HAP-1 (cell line): ENCODE measurements at regions not wholly inside any gene's neighbourhood (a gene's known extent, or its start where the extent isn't known, plus 50 kb on each side); places are given as distances from the start of the nearest gene placed in this dataset.

ENCODE experiments used
- DNase-seq, 2 experiments: peaks; one replicate each; pipeline ENCODE4 v3.0.0-alpha.2; 2016 to 2020; ENCODE audit warnings: low spot score in 2 of 2
- H3K27me3 ChIP-seq: fragments of 250-450 bp; sonication (Bioruptor Pico); 2 replicates; pipeline ENCODE4 v1.5.1; 2020; ENCODE audit warnings: low read depth, mild to moderate bottlenecking, moderate library complexity
- H3K36me3 ChIP-seq: fragments of 250-450 bp; sonication (Bioruptor Pico); replicated peaks from 2 replicates; pipeline ENCODE4 v1.5.1; 2020; ENCODE audit warnings: mild to moderate bottlenecking
- H3K4me1 ChIP-seq: fragments of 250-450 bp; sonication (Bioruptor Pico); 2 replicates; pipeline ENCODE4 v1.5.1; 2020; ENCODE audit warnings: mild to moderate bottlenecking
- H3K4me3 ChIP-seq: fragments of 250-450 bp; sonication (Bioruptor Pico); 2 replicates; pipeline ENCODE4 v1.5.1; 2020; ENCODE audit warnings: mild to moderate bottlenecking, moderate library complexity
- H3K9me3 ChIP-seq: fragments of 250-450 bp; sonication (Bioruptor Pico); 2 replicates; pipeline ENCODE4 v1.5.1; 2020; ENCODE audit warnings: mild to moderate bottlenecking, moderate library complexity
- in situ Hi-C: fragments of 300-500 bp; cut with MboI; formaldehyde crosslinking; loops from 3 replicates; pipeline ENCODE4 v1.14.3; 2020; ENCODE audit warnings: low sequenced_read_pairs, inconsistent platforms, mixed read lengths

DNA sequence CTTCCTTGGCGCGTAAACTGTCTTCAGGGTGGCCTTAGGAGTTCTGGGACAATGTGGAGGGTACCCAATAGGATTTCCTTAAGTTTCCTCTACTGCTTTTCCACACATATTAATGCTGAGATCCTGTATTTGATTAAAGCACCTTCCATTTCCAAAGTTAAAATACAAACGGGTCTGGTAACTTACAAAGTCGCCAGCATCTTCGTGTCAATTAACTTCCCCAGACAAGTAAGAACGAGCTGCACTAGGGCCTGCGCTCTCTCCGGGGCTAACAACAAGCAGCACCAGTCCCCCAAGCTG, 130.9 kb downstream of the NDUFA12 start:
- DNase-seq = peak in 1 of 2 experiments; percentile 48
- Histone ChIP-seq H3K27me3 (no peaks in the 10 kb centered on the region), H3K4me3 (peak overlapping the region; percentile 55), H3K36me3 (no peaks in the 10 kb centered on the region), H3K9me3 (no peaks in the 10 kb centered on the region), H3K4me1 (peaks cover 14% of the 10 kb centered on the region)
- in situ Hi-C loops = loop anchor here (10.0 kb wide), 2 partner anchors 98 to 328 kb away; no protein-coding TSS in a partner anchor

DNA sequence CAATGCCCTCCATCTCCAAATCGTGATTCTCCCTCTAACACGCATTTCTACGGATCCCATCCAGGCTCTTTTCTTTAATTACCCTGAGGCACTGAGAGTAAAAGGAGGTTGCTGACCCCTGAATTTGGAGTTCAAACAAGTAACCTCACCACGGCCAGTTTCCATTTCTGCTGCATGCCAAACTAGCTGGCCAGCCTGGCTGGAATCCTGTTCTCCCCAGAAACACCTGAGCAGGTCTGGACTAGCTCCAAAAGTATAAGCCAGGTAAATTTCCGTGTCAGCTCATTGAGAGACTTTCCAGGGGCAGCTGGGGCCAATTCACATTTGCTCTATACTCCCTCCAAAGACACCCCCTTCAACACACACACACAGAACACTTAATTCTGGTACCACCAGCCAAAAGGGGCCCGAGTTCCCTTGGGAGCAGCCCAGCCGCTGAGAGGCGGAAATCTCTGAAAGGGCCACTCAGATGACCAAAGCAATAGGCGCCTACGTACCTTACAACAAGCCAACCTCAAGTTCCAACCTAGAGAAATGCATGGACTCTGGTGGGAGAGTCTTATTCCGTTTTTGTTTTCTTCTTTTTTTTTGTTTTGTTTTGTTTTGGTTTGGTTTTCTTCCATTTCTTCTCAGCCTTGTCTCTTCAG, 131.4 kb downstream of the NDUFA12 start:
- DNase-seq = peak in 1 of 2 experiments; percentile 54
- Histone ChIP-seq H3K27me3 (no peaks in the 10 kb centered on the region), H3K4me1 (peaks cover 14% of the 10 kb centered on the region), H3K4me3 (peak overlapping the region; percentile 55), H3K9me3 (no peaks in the 10 kb centered on the region), H3K36me3 (no peaks in the 10 kb centered on the region)
- in situ Hi-C loops = loop anchor here (10.0 kb wide), 2 partner anchors 97 to 327 kb away; no protein-coding TSS in a partner anchor

DNA sequence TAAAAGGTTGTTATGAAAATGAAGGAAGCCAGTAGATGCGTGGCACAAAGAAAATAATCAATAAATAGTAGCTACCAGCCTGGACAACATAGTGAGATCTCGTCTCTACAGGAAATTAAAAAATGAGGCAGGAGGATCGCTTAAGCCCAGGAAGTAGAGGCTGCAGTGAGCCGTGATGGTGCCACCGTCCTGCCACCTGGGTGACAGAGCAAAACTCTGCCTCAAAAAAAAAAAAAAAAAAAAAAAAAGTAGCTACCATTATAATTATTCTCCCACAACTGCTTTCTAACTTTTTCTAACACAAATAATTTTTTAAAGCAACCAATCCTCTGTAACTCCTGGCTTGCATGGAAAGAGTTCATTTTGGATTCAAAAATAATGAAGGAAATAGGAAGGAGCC, 133.0 kb downstream of the NDUFA12 start:
- no peak for DNase-seq
- in situ Hi-C loops = loop anchor here (10.0 kb wide), 2 partner anchors 96 to 326 kb away; no protein-coding TSS in a partner anchor
- H3K4me3 ChIP-seq = no peak overlapping the region
- peaks cover 14% of the 10 kb centered on the region for H3K4me1 ChIP-seq
- H3K27me3 ChIP-seq = no peaks in the 10 kb centered on the region
- no peaks in the 10 kb centered on the region for H3K9me3 ChIP-seq
- H3K36me3 ChIP-seq = no peaks in the 10 kb centered on the region

DNA sequence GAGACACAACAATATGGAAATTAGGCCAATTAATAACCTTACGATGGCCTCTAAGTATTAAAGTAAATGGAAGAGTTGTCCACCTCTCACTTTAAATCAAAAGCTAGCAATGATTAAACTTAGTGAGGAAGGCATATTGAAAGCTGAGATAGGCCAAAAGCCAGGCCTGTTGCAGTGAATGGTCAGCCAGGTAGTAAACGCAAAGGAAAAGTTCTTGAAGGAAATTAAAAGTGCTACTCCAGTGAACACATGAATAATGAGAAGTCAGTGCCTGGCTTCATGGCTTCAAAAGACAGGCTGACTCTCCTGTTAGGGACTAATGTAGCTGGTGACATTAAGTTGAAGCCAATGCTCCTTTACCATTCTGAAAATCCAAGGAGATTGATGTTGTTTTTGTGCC, 135.3 kb downstream of the NDUFA12 start:
- Histone ChIP-seq H3K27me3 (no peaks in the 10 kb centered on the region), H3K9me3 (no peaks in the 10 kb centered on the region), H3K4me3 (no peak overlapping the region), H3K36me3 (no peaks in the 10 kb centered on the region), H3K4me1 (peaks cover 11% of the 10 kb centered on the region)
- no peak for DNase-seq
- in situ Hi-C loops = no loop called here

DNA sequence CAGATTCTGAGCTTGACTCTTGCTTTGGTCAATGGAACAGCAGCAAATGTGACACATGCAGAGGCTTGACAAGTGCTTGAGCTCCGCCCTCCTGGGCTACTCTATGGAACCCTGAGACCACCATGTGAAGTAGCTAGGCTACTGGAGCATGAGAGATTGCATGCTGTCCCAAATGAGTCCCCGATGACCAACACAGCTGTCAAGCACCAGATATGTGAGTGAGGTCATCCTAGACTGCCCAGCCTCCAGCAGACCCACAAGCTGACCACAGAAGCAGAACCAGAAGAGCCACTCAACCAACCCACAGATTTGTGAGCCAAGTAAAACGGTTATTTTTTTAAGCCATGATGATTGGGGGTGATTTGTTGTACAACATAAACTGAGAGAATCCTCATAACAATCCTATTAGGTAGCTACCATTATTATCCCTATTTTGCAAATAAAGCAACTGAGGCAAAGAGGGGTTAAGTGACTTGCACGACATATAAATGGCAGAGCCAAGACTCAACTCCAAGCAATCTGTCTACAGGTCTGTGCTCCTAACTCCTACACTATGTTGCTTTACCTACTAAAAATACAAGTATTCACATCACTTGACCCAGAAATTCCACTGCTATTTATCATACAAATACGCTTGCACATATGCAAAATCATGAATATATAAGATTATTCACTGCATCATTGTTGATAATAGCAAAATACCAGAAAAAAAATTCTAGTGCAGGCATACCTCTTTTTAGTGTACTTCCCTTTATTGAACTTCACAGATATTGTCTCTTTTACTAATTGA, 136.2 kb downstream of the NDUFA12 start:
- Histone ChIP-seq H3K36me3 (no peaks in the 10 kb centered on the region), H3K27me3 (no peaks in the 10 kb centered on the region), H3K4me3 (no peak overlapping the region), H3K9me3 (no peaks in the 10 kb centered on the region), H3K4me1 (peaks cover 12% of the 10 kb centered on the region)
- DNase-seq = no peak
- in situ Hi-C loops = no loop called here

DNA sequence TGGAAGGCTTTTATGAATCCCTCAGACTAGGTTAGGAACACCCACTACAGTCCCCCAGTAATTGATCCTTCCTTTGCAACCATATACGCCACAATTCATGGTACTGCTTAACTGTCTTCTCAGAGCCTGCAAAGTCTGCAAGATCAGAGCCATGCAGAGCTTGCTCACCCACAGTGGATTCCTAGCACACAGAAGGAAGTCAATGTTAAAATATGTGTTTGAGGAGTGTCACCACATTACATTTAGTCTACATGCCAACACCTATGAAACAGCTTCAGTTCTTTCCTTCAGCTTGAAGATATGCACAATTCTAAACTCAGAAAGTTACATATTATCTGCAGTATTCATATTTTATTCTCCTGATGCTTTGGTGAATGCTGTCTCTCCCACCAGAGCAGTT, 138.5 kb downstream of the NDUFA12 start:
- H3K4me3 ChIP-seq = no peak overlapping the region
- H3K27me3 ChIP-seq = no peaks in the 10 kb centered on the region
- H3K4me1 ChIP-seq = peaks cover 3% of the 10 kb centered on the region; the same call in 1 of the 2 replicates
- DNase-seq = no peak
- in situ Hi-C loops = no loop called here
- no peaks in the 10 kb centered on the region for H3K36me3 ChIP-seq
- H3K9me3 ChIP-seq = no peaks in the 10 kb centered on the region

DNA sequence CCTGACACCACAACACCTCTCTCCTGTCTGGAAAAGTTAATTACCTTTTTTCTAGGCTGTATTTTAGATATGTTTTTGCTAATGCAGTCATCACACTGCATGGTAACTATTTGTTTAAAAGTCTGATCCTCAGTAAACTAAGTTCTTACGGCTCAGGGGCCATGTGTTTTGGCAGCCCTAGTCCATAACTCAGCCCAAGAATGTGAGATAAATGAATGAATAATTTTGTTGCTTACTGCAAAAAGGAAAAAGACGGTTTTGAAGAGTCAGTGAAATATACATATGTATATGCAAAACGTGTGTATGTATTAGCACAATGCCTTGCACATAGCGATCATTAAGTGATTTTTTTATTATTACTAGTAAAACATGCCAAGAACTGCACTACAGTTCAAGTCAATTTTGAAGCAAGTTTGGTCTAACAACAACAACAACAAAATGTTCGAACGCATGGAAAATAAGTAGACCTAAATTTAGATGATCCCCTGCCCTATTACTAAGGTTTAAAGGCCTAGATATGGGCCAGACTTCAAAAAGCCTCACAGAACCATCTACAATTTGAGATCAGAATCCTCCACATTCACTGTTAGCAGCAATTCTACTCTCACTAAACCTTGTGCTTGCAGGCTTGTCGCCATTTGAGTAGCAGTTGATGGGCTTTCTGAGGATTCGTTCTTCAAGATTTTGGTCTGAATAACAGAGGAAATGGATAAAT, 140.0 kb downstream of the NDUFA12 start:
- Histone ChIP-seq H3K36me3 (no peaks in the 10 kb centered on the region), H3K4me3 (no peak overlapping the region), H3K27me3 (no peaks in the 10 kb centered on the region), H3K4me1 (peaks cover 3% of the 10 kb centered on the region; the same call in 1 of the 2 replicates), H3K9me3 (no peaks in the 10 kb centered on the region)
- no peak for DNase-seq
- in situ Hi-C loops = no loop called here

DNA sequence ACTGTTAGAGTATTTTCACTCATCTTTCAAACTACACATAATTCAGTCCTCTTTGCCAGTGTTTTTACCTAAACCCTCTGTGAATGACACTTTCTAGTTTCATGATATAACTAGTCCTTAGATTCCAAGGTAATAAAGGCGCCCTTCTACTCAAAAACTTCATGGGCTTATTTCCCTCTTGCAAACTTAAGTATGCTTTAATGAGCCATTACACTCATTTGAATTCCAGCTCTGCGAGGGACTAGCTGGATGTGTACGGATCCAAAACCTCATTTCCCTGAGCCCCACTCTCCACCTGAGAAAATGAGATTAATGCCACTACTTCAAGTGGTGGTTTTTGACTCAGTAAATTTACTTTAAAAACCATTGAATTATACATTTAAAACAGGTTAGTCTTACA, 141.1 kb downstream of the NDUFA12 start:
- Histone ChIP-seq H3K9me3 (no peaks in the 10 kb centered on the region), H3K4me3 (no peak overlapping the region)
- in situ Hi-C loops = no loop called here

DNA sequence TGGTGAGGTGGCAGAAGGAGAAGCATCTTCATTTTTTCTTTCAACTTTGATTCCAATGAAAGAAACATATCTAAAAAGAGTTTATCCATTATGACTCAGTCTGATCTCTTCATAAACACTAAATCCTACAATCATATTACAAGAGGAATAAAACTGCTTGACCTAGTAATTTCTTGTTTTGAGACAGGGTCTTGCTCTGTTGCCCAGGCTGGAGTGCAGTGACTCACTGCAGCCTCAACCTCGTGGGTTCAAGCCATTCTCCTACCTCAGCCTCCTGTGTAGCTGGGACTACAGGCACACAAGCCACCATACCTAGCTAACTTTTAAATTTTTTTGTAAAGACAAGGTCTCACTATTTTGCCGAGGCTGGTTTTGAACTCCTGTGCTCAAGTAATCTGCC, 147.2 kb downstream of the NDUFA12 start:
- Histone ChIP-seq H3K9me3 (no peaks in the 10 kb centered on the region), H3K36me3 (no peaks in the 10 kb centered on the region; the same call in 1 of the 2 replicates), H3K27me3 (no peaks in the 10 kb centered on the region), H3K4me3 (no peak overlapping the region), H3K4me1 (no peaks in the 10 kb centered on the region)
- no peak for DNase-seq
- in situ Hi-C loops = no loop called here

More for the DNA sequence above, 141.1 kb downstream of the NDUFA12 start:
- Histone ChIP-seq H3K4me1 (peaks cover 3% of the 10 kb centered on the region; the same call in 1 of the 2 replicates), H3K36me3 (no peaks in the 10 kb centered on the region), H3K27me3 (no peaks in the 10 kb centered on the region)
- no peak for DNase-seq

DNA sequence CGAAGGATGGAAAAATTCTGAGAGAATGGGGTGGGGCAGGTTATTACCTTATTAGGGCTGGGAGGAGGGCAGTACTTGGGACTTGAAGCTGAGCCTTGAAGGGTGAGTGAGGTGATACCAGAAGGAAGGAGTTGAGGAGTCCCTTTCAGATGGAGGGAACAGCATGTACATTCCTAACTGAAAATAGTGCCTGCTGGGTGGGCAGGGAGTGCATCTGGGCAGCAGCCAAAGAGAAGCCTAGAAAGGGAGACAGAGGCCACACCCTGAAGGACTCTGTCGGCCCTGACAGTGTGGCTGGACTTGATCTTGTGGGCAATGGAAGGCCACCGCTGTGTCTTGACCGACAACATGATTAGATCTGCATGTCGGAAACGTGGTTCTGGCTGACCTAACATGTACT, 147.6 kb downstream of the NDUFA12 start:
- H3K9me3 ChIP-seq = no peaks in the 10 kb centered on the region

DNA sequence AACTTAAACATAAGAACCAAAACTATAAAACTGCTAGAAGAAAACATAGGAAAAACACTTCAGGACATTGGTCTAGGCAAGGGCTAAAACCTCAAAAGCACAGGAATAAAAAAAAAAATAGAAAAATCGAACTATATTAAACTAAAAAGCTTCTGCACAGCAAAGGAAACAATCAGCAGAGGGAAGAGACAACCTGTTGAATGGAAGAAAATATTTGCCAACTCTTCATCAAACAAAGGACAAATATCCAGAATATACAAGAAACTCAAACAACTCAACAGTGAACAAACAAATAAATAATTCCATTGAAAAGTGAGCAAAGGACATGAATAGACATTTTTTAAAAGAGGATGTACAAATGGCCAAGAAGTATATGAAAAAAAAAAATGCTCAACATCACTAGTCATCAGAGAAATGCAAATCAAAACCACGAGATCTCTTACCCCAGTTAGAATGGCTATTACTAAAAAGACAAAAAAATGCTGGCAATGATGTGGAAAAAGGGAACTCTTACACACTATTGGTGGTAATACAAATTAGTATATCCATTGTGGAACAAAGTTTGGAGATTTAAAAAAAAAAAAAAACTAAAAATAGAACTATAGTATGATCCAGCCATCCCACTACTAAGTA, 152.0 kb downstream of the NDUFA12 start:
- Histone ChIP-seq H3K27me3 (no peaks in the 10 kb centered on the region), H3K36me3 (no peaks in the 10 kb centered on the region; the same call in 1 of the 2 replicates), H3K4me3 (no peak overlapping the region), H3K9me3 (no peaks in the 10 kb centered on the region), H3K4me1 (no peaks in the 10 kb centered on the region)
- DNase-seq = no peak
- in situ Hi-C loops = no loop called here

More for the DNA sequence above, 147.6 kb downstream of the NDUFA12 start:
- Histone ChIP-seq H3K4me1 (no peaks in the 10 kb centered on the region), H3K36me3 (no peaks in the 10 kb centered on the region; the same call in 1 of the 2 replicates), H3K4me3 (no peak overlapping the region), H3K27me3 (no peaks in the 10 kb centered on the region)
- in situ Hi-C loops = no loop called here
- DNase-seq = no peak

DNA sequence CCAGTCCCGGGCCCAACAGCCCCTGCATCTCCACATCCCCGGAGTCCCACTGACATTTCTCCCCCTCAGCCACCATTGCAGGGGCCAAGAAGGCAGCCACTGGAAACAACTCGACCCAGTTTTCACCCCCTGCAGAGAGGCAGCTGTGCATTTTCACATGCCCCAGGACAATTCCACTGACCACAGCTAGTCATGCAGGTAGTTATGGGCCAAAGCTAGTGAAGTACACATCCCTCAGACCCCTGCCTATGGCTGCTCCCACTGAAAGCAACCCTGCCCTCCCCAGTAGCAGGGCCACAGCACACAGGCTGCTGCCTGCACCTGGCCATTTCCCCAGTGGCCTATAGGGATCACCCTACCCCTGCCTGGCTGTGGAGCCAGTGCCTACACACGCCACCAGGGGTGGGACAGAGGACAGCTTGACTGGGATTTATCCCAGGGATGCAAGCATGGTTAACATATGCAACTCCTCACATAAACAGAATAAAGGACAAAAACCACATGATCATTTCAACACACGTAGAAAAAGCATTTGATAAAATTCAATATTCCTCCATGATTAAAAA, 154.0 kb downstream of the NDUFA12 start:
- Histone ChIP-seq H3K27me3 (no peaks in the 10 kb centered on the region), H3K4me1 (no peaks in the 10 kb centered on the region), H3K9me3 (no peaks in the 10 kb centered on the region), H3K36me3 (no peaks in the 10 kb centered on the region; the same call in 1 of the 2 replicates), H3K4me3 (no peak overlapping the region)
- DNase-seq = no peak
- in situ Hi-C loops = no loop called here

DNA sequence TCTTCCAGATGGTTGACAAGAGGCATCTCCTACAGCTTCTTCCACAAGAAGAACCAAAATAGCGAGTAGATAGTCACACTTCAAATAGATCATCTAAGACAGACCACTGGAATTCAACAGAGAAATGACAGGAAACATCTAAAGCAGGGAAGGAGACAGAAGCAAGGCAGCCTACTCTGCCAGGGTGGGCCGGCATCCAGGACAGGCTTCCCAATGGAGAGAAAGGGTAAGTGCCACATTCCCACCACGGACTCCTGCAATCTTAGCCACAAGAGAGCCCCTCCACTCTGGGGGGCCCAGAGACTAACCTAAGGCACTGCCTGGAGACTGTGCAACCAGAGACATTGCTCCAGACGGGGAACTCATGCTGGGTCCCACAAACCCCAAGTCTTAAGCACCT, 154.5 kb downstream of the NDUFA12 start:
- Histone ChIP-seq H3K9me3 (no peaks in the 10 kb centered on the region), H3K4me3 (no peak overlapping the region), H3K27me3 (no peaks in the 10 kb centered on the region), H3K4me1 (no peaks in the 10 kb centered on the region), H3K36me3 (no peaks in the 10 kb centered on the region; the same call in 1 of the 2 replicates)
- DNase-seq = no peak
- in situ Hi-C loops = no loop called here
